ENCODE measurements at regions not wholly inside any gene's neighbourhood (a gene's known extent, or its start where the extent isn't known, plus 50 kb on each side); places are given as distances from the start of the nearest gene placed in this dataset.
"Not testable (repeated sequence)": the region's sequence is repeated elsewhere in the genome, so short reads cannot be mapped to it uniquely, and the experiment has no call there.

DNA sequence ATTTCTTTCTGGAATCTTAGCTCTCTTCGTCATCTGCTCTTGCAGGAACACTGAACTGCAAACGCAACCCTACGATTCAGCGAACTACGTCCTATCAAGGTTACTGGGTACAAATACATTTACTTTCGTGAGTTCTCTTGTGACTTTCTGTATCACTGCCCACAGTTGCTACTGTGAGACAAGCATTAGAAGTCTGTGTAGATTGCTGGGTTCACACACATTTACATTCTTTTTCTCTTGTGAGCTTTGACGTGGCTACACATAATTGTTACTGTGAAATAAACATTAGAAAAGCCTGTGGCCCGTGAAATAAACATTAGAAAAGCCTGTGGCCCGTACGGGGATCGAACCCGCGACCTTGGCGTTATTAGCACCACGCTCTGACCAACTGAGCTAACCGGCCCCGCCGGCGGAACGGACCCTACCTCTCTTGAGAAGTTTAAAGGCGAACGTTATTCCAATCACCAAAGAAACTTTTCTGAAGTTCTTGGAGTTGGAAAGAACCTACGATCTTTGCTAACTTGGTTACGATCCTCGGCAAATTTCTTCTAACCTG is 61.2 kb upstream of the ZNF322 start:
- DNase-seq (ENCODE audit: low read depth): not testable (repeated sequence)

GRCh38 chr6:26730019-26730766 is 70.6 kb upstream of the ZNF322 start:
- DNase-seq (ENCODE audit: low read depth): not testable (repeated sequence)

GRCh38 chr6:26734776-26735472 is 75.4 kb upstream of the ZNF322 start:
- not testable (repeated sequence) for DNase-seq (ENCODE audit: low read depth)

DNA sequence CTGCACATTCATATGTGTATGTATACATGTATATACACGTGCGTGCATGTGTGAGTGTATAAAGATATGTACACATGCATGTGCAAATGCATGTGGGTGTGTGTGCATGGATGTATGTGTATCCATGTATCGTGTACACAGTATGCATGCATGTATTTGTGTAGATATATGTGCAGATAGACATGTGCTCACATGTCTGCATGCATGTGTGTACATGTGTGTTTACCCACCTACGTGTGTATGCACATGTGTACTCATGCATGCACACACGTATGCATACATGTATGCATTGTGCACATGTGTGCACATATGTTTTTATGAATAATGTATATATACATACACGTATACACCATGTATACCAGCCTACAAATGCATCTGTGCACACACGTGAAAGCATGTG is 80.3 kb upstream of the ZNF322 start:
- no peak for DNase-seq (ENCODE audit: low read depth)

- peak; percentile 43 for DNase-seq (ENCODE audit: low read depth)
Observed at GRCh38 chr6:26743157-26743821, 83.7 kb upstream of the ZNF322 start.

DNA sequence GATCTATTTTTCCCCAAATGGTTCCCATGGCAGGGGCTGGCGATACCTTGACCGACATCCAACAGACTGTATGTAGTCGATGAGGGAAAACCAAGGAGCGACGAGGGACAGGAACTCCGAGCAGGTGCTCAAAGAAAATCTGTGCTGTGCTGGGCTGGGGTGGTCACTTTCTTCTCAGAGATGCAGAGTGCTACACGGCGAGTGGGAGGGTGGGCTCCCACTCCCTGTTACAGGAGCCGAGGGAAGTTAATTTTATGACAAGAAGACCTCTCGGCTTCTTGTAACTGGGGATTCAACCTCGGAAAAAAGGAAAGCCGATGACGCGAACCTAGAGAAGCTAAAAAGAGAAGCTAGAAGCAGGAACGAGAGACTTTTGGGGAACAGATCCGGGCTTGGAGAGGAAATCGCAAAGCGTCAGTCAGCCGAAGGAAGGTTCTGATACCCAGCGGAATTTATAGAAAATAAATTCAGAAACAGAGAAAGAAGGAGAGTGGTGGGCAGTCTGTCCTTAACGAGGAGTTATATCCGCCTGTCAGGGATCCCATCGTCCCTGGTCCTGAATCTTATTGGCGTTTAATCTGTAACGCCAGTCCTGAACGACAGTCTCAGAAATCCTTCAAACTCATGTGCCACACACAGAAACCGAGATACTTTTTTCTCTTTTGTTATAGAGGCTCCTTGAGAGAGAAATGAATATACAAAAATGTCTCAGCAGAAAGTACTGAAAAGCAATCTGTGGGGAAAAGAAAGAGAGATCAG is 84.6 kb upstream of the ZNF322 start:
- DNase-seq (ENCODE audit: low read depth): no peak

DNA sequence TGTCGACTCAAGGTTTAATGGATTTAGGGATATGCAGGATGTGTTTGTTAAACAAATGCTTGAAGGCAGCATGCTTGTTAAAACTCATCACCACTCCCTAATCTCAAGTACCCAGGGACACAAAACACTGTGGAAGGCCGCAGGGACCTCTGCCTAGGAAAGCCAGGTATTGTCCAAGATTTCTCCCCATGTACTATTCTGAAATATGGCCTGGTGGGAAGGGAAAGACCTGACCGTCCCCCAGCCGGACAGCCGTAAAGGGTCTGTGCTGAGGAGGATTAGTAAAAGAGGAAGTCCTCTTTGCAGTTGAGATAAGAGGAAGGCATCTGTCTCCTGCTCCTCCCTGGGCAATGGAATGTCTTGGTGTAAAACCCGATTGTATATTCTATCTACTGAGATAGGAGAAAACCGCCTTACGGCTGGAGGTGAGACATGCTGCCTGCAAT is 85.3 kb upstream of the ZNF322 start:
- not testable (repeated sequence) for DNase-seq (ENCODE audit: low read depth)

- not testable (repeated sequence) for DNase-seq (ENCODE audit: low read depth)
Observed at GRCh38 chr6:26745964-26746363, 86.4 kb upstream of the ZNF322 start.

DNA sequence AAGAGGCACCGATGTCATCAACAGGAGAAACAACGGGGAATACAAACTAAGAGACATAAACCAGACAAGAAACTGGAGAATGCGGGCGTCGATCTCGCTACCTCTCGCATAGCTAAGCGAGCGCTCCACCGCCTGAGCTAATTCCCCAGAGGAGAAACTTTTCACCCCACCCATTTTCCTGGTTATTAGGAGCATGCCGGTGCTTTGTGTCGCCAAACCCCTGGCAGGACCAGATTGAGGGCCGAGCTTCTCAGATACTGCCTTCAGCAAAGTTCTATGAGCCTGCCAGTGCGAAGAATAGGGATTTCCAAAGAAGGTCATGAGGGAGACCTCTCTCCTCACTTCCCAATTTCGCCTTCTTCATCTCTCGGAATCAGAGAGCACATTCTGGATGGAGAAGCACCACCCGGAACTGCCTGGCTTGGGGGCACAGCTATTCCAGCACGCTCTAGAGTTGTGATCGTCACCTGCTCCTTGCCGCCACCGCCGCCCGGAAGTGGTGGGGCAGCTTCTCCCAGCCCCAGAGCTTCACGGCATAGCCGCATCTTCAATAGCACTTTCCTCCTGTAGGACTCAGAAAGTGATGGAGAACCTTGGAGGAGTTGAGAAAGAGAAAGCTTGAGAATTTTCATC is 89.7 kb upstream of the ZNF322 start:
- DNase-seq (ENCODE audit: low read depth): not testable (repeated sequence)

DNA sequence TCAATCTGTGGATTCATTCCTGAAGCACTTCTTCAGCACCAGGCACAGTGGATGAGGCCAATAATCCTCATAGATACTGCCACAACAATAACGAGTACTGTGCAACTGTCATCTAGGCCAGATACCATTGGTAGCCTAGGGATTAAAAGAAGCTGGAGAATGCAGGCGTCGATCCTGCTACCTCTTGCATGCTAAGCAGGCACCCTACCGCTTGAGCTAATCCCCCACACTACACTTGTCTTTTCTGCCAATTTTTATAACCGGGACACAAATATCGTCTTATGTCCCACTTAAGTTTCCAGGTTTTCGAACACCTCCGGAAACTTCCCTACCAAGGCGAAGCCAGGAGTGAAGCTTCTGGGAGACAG is 90.2 kb upstream of the ZNF322 start:
- DNase-seq (ENCODE audit: low read depth): not testable (repeated sequence)

- DNase-seq (ENCODE audit: low read depth): no peak
Observed at GRCh38 chr6:26754212-26754611, 94.7 kb upstream of the ZNF322 start.

- DNase-seq (ENCODE audit: low read depth): not testable (repeated sequence)
Observed at GRCh38 chr6:26754801-26755200, 95.3 kb upstream of the ZNF322 start.

- DNase-seq (ENCODE audit: low read depth): peak; percentile 31
Observed at GRCh38 chr6:26756067-26756805, 96.7 kb upstream of the ZNF322 start.

- not testable (repeated sequence) for DNase-seq (ENCODE audit: low read depth)
Observed at GRCh38 chr6:26766203-26766902, 106.8 kb upstream of the ZNF322 start.

DNA sequence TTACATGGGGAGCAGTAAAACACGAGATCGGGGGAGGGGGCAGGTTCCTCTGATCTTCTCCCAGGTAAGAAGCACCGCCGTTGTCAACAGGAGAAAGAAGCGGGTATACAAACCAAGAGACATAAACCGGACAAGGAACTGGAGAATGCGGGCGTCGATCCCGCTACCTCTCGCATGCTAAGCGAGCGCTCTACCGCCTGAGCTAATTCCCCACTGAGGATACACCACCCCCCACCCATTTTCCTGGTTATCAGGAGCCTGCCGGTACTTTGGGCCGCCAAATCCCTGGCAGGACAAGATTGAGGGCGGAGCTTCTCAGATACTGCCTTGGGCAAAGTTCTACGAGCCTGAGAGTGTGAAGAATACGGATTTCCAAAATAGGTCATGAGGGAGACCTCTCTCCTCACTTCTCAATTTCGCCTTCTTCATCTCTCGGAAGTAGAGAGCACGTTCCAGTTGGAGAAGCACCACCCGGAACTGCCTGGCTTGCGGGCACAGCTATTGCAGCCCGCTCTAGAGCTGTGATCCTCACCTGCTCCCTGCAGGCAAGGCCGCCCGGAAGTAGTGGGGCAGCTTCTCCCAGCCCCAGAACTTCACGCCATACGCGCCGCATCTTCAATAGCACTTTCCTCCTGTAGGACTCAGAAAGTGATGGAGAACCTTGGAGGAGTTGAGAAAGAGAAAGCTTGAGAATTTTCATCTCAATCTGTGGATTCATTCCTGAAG is 111.6 kb upstream of the ZNF322 start:
- not testable (repeated sequence) for DNase-seq (ENCODE audit: low read depth)

- not testable (repeated sequence) for DNase-seq (ENCODE audit: low read depth)
Observed at GRCh38 chr6:26773414-26773813, 113.9 kb upstream of the ZNF322 start.

DNA sequence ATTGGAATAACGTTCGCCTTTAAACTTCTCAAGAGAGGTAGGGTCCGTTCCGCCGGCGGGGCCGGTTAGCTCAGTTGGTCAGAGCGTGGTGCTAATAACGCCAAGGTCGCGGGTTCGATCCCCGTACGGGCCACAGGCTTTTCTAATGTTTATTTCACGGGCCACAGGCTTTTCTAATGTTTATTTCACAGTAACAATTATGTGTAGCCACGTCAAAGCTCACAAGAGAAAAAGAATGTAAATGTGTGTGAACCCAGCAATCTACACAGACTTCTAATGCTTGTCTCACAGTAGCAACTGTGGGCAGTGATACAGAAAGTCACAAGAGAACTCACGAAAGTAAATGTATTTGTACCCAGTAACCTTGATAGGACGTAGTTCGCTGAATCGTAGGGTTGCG is 121.0 kb upstream of the ZNF322 start:
- not testable (repeated sequence) for DNase-seq (ENCODE audit: low read depth)

- not testable (repeated sequence) for DNase-seq (ENCODE audit: low read depth)
Observed at GRCh38 chr6:26795474-26796307, 136.1 kb upstream of the ZNF322 start.

Measured in GM04503 (cell line).